Upper lobe of left lung (tissue), 6 donors: ENCODE measurements at regions not wholly inside any gene's neighbourhood (a gene's known extent, or its start where the extent isn't known, plus 50 kb on each side); places are given as distances from the start of the nearest gene placed in this dataset.

Source experiments
- ATAC-seq, 2 donors: fragments of 200-7000 bp; cut with Tn5 transposase; one replicate each; pipeline ENCODE4 v1.9.1; 2022; ENCODE audit warnings: mild to moderate bottlenecking in 2 of 2, moderate library complexity in 2 of 2; ENCODE audit not compliant: low FRiP score in 2 of 2
- DNase-seq, 2 donors: peaks; one replicate each; pipeline ENCODE4 v3.0.0-alpha.2; 2019 to 2020
- H3K27ac ChIP-seq, 4 donors: fragments of 200-600 bp; sonication (generic); one replicate each; pipeline ENCODE4 v1.5.1; 2016 to 2019
- H3K27me3 ChIP-seq, 4 donors: fragments of 200-600 bp; sonication (generic); one replicate each; pipeline ENCODE4 v1.5.1; 2017 to 2019
- H3K36me3 ChIP-seq, 4 donors: fragments of 200-600 bp; sonication (generic); one replicate each; pipeline ENCODE4 v1.5.1; 2016 to 2019
- H3K4me1 ChIP-seq, 4 donors: fragments of 200-600 bp; sonication (generic); one replicate each; pipeline ENCODE4 v1.5.1; 2018 to 2019
- H3K4me3 ChIP-seq, 4 donors: fragments of 200-600 bp; sonication (generic); one replicate each; pipeline ENCODE4 v1.5.1; 2017 to 2019; ENCODE audit warnings: mild to moderate bottlenecking in 2 of 4, moderate library complexity in 1 of 4
- H3K9me3 ChIP-seq, 4 donors: fragments of 200-600 bp; sonication (generic); one replicate each; pipeline ENCODE4 v1.5.1; 2018 to 2019
- CTCF ChIP-seq, 6 experiments: fragments of 450-650 bp in 4 of 6; fragments of 200-600 bp in 2 of 6; sonication (generic) in 2 of 6; IDR thresholded peaks; one replicate each; pipeline ENCODE4 v1.5.1; 2016 to 2019; ENCODE audit warnings: antibody characterized with exemption in 6 of 6
- EP300 ChIP-seq, 4 donors: sonication (generic); formaldehyde crosslinking; IDR thresholded peaks; one replicate each; pipeline ENCODE4 v1.5.1; 2017; ENCODE audit warnings: antibody characterized with exemption in 4 of 4, control low read depth in 2 of 4
- POLR2A ChIP-seq, 4 donors: fragments of 450-650 bp; IDR thresholded peaks; one replicate each; pipeline ENCODE4 v1.5.1; 2016 to 2017; ENCODE audit warnings: antibody characterized with exemption in 4 of 4, mild to moderate bottlenecking in 2 of 4
- POLR2AphosphoS5 ChIP-seq, 2 donors: sonication (generic); formaldehyde crosslinking; IDR thresholded peaks; one replicate each; pipeline ENCODE4 v1.5.1; 2017; ENCODE audit warnings: antibody characterized with exemption in 2 of 2
- WGBS, 2 donors: methylation state at CpG; one replicate each; pipeline ENCODE4 v1.1.5; 2017 to 2018; 5-methylcytosine and 5-hydroxymethylcytosine counted together
- donor health status: DM: no; HTN: no; CAD: no; lungs with moderate emphysema.
- donor health status: DM: no; HTN: yes; CAD: no; lungs with severe emphysema.

DNA sequence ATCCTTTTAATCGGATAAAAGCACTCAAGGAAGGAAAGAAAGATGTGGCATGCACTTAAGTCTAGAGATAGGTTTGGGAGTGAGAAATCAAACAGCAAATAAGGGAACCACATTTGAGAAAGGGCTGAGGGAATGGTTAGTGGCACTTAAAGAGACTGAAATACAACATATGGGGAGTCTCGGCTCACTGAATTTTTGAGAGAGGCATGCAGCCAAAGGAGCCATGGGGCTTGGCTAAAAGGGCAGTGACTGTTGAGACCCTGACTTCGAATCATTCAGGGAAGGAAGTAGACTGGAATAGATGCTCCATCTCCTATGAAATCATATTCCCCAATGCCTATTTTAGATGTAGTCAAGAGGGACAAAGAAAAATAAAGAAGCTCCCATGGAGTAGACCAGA lies 58.3 kb upstream of the HAO2 start:
- Histone ChIP-seq H3K27me3 (no peaks in the 10 kb centered on the region), H3K27ac (no peak overlapping the region), H3K36me3 (no peaks in the 10 kb centered on the region), H3K9me3 (no peaks in the 10 kb centered on the region), H3K4me3 (no peak overlapping the region), H3K4me1 (no peaks in the 10 kb centered on the region)
- 46 to 54% methylated on average over 3 of the region's 3 CpGs for WGBS, 2 donors
- DNase-seq (no peak), ATAC-seq (no peak)
- TF ChIP-seq POLR2A (IDR thresholded peaks at IDR 0.05) (no peak), CTCF (IDR thresholded peaks at IDR 0.05) (no peak)

GRCh38 chr1:119312500-119312899 lies 56.1 kb upstream of the HAO2 start:
- Histone ChIP-seq H3K4me1 (no peaks in the 10 kb centered on the region), H3K4me3 (no peak overlapping the region), H3K27ac (no peak overlapping the region), H3K27me3 (no peaks in the 10 kb centered on the region), H3K9me3 (no peaks in the 10 kb centered on the region), H3K36me3 (no peaks in the 10 kb centered on the region)
- ATAC-seq = no peak
- no peak for TF ChIP-seq CTCF (IDR thresholded peaks at IDR 0.05)
- no peak for TF ChIP-seq EP300 (IDR thresholded peaks at IDR 0.05)
- TF ChIP-seq POLR2AphosphoS5 (IDR thresholded peaks at IDR 0.05) = no peak
- no peak for TF ChIP-seq POLR2A (IDR thresholded peaks at IDR 0.05)
- WGBS, 2 donors = 82 to 86% methylated on average over 4 of the region's 4 CpGs
- DNase-seq = no peak

GRCh38 chr1:119314001-119314796 lies 54.4 kb upstream of the HAO2 start:
- no peak for DNase-seq
- ATAC-seq = no peak

DNA sequence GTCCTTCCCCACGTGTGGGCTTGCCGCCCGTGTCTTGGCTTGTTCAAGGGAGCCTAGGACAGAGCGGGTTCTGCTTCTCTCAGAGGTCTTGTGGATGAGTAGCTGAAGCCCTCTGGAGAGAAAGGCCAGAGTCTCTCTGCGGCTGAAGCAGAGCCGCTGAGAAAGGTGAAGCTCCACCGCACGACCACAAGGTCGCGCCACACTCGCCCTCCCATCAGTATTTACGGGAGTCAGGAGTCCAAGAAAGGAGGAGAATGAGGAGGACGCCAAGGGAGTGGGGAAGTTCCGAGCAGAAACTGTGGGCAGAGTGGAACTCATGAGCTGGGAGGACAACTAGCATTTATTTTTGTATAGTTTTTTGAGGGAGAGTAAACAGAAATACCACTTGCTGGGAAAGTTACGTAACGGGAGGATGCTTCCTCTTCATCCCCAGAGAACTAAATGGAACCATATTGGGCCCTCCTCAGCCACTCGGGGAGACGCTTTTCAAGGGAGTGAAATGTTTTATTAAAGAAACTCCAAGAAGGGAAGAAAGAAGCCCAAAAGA lies 51.6 kb upstream of the HAO2 start:
- DNase-seq (peak in 1 of 2 donors; percentile 19), ATAC-seq (no peak)
- H3K36me3 ChIP-seq = no peaks in the 10 kb centered on the region
- no peaks in the 10 kb centered on the region for H3K4me1 ChIP-seq
- H3K4me3 ChIP-seq = no peak overlapping the region
- H3K27me3 ChIP-seq = no peaks in the 10 kb centered on the region
- 73 to 82% methylated on average over 18 of the region's 18 CpGs for WGBS, 2 donors
- H3K27ac ChIP-seq = no peak overlapping the region
- TF ChIP-seq POLR2A (IDR thresholded peaks at IDR 0.05) (no peak), CTCF (IDR thresholded peaks at IDR 0.05) (no peak), EP300 (IDR thresholded peaks at IDR 0.05) (no peak), POLR2AphosphoS5 (IDR thresholded peaks at IDR 0.05) (no peak)
- H3K9me3 ChIP-seq = no peaks in the 10 kb centered on the region

More at GRCh38 chr1:119314001-119314796, 54.4 kb upstream of the HAO2 start:
- 83 to 85% methylated on average over 5 of the region's 5 CpGs for WGBS, 2 donors
- no peaks in the 10 kb centered on the region for H3K36me3 ChIP-seq
- no peak for TF ChIP-seq CTCF (IDR thresholded peaks at IDR 0.05)
- H3K4me3 ChIP-seq = no peak overlapping the region
- H3K9me3 ChIP-seq = no peaks in the 10 kb centered on the region
- no peaks in the 10 kb centered on the region for H3K4me1 ChIP-seq
- no peak overlapping the region for H3K27ac ChIP-seq
- H3K27me3 ChIP-seq = no peaks in the 10 kb centered on the region
